Tibial nerve (tissue), 4 donors: ENCODE measurements at regions not wholly inside any gene's neighbourhood (a gene's known extent, or its start where the extent isn't known, plus 50 kb on each side); places are given as distances from the start of the nearest gene placed in this dataset.

Experiments used
- EP300 ChIP-seq, 2 donors: sonication (generic); formaldehyde crosslinking; IDR thresholded peaks; one replicate each; pipeline ENCODE4 v1.6.1; 2017; ENCODE audit warnings: antibody characterized with exemption in 2 of 2, mild to moderate bottlenecking in 1 of 2
- POLR2A ChIP-seq, 2 donors: fragments of 450-650 bp; IDR thresholded peaks; one replicate each; pipeline ENCODE4 v1.6.1; 2017; ENCODE audit warnings: antibody characterized with exemption in 2 of 2, mild to moderate bottlenecking in 2 of 2, moderate library complexity in 2 of 2
- TF ChIP-seq, protein P1 (sequence below), 5 experiments: fragments of 200-600 bp in 3 of 5; fragments of 450-650 bp in 2 of 5; sonication (generic) in 3 of 5; IDR thresholded peaks; one replicate each; pipeline ENCODE4 v1.5.1; 2016 to 2019; ENCODE audit warnings: antibody characterized with exemption in 5 of 5, mild to moderate bottlenecking in 3 of 5, moderate library complexity in 2 of 5

DNA sequence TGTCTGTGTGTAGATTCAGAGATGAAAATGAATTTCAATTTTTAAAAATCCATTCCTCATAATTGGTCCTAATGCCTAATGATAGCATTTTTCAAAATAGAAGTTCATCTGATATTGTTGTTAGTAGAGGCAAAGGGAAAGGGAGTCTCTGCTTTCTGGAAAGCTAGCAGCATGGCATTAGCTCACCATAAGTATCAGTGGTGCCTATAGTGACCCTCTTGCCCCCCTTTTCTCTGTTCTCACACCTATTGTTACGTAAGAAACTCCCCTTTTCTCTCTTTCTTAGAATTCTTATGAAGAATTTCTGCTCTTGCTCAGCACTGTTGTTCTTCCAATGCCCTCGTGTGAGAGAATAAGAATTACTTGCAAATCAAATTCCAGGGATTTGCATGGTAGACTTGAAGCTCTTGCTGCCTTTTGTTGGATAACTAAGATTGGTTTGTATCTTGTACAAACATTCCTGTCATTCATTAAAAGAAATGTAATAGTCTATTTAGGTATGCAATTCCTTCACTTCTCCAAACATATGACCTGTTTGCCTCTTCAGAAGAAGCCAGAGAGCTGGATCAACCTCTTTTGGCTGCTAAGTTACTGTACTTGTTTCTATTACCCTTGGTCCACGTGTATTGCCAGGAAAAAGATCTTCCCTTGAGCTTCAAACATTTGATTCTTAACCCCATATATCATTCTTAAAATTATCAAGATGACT lies 69.2 kb upstream of the MAGI3 start:
- TF ChIP-seq, protein P1, sequence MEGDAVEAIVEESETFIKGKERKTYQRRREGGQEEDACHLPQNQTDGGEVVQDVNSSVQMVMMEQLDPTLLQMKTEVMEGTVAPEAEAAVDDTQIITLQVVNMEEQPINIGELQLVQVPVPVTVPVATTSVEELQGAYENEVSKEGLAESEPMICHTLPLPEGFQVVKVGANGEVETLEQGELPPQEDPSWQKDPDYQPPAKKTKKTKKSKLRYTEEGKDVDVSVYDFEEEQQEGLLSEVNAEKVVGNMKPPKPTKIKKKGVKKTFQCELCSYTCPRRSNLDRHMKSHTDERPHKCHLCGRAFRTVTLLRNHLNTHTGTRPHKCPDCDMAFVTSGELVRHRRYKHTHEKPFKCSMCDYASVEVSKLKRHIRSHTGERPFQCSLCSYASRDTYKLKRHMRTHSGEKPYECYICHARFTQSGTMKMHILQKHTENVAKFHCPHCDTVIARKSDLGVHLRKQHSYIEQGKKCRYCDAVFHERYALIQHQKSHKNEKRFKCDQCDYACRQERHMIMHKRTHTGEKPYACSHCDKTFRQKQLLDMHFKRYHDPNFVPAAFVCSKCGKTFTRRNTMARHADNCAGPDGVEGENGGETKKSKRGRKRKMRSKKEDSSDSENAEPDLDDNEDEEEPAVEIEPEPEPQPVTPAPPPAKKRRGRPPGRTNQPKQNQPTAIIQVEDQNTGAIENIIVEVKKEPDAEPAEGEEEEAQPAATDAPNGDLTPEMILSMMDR (IDR thresholded peaks at IDR 0.05) = no peak
- no peak for TF ChIP-seq POLR2A (IDR thresholded peaks at IDR 0.05)
- TF ChIP-seq EP300 (IDR thresholded peaks at IDR 0.05) = no peak
